ENCODE measurements at regions not wholly inside any gene's neighbourhood (a gene's known extent, or its start where the extent isn't known, plus 50 kb on each side); places are given as distances from the start of the nearest gene placed in this dataset.

DNA sequence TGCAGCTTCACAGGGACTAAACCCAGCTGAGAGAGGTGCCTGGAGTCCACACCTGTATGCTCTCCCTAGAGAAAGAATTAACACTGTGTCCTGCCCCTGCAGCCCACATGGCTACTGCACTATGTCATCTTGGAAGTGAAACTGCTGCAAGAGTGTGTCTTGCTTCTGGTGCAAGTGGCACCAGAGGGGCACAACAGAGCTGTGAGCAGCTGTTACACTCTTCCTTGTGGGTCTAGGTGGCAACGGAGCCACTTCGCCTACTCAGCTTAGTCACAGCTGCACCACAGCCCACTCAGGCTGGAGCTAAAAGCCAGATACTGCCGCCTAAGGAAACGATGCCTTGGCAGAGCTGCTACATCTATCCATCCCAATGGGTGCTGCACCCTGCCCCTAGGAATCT lies 391.4 kb downstream of the COL12A1 start:
- TF ChIP-seq, protein P1, sequence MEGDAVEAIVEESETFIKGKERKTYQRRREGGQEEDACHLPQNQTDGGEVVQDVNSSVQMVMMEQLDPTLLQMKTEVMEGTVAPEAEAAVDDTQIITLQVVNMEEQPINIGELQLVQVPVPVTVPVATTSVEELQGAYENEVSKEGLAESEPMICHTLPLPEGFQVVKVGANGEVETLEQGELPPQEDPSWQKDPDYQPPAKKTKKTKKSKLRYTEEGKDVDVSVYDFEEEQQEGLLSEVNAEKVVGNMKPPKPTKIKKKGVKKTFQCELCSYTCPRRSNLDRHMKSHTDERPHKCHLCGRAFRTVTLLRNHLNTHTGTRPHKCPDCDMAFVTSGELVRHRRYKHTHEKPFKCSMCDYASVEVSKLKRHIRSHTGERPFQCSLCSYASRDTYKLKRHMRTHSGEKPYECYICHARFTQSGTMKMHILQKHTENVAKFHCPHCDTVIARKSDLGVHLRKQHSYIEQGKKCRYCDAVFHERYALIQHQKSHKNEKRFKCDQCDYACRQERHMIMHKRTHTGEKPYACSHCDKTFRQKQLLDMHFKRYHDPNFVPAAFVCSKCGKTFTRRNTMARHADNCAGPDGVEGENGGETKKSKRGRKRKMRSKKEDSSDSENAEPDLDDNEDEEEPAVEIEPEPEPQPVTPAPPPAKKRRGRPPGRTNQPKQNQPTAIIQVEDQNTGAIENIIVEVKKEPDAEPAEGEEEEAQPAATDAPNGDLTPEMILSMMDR (conservative IDR thresholded peaks at IDR 0.05): no peak
- no peak for TF ChIP-seq ZFX (IDR thresholded peaks at IDR 0.05)
- no peak overlapping the region for H3K27ac ChIP-seq

DNA sequence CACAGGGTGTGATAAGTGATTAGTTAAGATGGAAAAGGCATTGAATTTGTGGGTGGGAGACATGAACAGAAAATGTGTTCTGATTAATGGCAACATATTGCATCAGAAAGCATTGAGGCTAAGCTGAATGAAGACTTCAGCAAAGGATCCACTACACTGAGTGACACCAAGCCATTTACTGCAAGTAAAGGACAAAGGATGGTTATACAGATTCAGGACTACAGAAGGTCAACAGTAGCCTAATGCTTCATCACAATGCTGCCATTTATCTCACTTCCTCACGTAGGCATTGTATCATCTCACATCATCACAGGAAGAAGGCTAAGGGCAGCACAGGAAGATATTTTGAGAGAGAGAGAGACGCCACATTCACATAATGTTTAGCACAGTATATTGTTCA lies 398.2 kb downstream of the COL12A1 start:
- H3K27ac ChIP-seq: no peak overlapping the region
- TF ChIP-seq, protein P1 (conservative IDR thresholded peaks at IDR 0.05): no peak
- TF ChIP-seq ZFX (IDR thresholded peaks at IDR 0.05): no peak

DNA sequence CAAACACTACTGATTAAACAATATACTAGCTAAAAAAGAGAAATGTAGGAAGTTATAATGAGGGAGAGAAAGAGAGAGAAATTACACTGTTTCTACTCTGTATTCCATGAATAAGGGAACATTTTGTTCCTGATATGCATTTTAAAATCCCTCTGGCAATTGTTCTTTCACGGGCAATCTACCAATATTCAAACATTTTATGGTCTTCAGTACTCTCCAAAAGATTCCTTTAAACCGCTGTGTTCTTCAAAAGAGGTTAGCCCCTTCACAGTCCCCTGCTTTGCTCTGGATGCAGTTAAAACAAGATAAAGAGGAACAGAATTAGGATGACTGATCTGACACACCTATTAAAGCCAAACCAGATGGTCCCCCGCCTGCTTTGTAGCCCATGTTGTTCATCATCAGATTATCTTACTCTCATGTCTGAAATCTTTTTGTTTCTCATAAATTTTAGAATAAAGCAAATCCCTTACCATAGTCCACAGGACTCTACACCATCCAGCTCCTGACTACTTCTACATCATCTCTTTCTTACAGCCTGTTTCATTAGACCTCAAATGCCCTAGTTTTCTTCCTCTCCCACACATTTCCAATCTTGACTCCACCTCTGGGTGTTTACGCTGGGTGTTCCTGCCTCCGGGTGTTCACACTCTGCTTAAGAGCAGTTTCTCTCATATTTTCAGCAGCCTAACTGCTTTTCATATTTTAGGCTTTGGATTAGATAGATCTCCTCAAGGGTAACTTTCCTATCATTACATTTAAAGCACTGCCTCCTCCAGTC lies 399.7 kb downstream of the COL12A1 start:
- H3K27ac ChIP-seq: no peak overlapping the region
- TF ChIP-seq, protein P1 (conservative IDR thresholded peaks at IDR 0.05): no peak
- TF ChIP-seq ZFX (IDR thresholded peaks at IDR 0.05): no peak

DNA sequence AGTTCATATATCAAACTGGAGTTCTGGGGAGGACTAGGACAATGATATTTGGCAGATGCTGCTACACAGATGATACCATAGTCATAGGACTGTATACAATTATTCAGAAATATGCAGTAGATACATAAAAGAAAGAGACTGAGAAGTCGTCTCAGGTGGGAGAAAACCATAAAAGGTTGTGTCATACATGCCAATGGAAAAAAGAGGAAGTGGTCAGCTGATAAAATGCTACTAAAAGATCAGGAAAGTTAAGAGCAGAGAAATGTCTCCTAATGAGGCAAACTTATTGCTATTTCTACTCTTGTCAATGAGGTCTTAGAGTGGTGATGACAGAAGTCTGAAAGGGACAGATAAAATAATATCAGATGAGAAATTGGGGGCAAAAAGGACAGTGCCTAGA lies 407.6 kb downstream of the COL12A1 start:
- TF ChIP-seq, protein P1 (conservative IDR thresholded peaks at IDR 0.05): no peak
- TF ChIP-seq ZFX (IDR thresholded peaks at IDR 0.05): no peak
- no peak overlapping the region for H3K27ac ChIP-seq

DNA sequence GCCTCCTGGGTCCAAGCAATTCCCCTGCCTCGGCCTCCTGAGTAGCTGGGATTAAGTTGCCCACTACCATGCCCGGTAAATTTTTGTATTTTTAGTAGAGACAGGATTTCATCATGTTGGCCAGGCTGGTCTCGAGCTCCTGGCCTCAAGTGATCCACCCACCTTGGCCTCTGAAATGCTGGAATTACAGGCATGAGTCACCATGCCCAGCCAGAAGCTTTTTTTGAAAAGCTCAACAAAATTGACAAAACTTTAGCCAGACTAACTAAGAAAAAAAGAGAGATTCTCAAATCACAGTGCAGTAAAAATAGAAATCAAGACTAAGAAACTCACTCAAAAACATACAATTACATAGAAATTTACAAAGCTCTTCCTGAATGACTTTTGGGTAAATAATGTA lies 420.6 kb downstream of the COL12A1 start:
- H3K27ac ChIP-seq: no peak overlapping the region
- TF ChIP-seq ZFX (IDR thresholded peaks at IDR 0.05): no peak
- TF ChIP-seq, protein P1 (conservative IDR thresholded peaks at IDR 0.05): no peak

DNA sequence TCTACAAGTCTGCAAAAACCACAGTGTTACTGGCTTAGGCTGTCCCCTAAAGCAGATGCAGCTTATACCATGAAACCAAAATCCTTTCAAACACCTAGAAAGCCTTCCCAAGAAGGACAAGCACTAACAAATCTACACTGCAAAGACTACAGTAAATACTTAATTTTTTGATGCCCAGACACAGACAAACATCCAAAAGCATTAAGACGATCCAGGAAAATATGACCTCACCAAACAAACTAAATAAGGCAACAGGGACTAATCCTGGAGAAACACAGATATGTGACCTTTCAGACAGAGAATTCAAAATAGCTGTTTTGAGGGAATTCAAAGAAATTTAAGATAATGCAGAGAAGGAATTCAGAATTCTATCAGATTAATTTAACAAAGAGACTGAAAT lies 423.5 kb downstream of the COL12A1 start:
- TF ChIP-seq, protein P1 (conservative IDR thresholded peaks at IDR 0.05): no peak
- no peak for TF ChIP-seq ZFX (IDR thresholded peaks at IDR 0.05)

DNA sequence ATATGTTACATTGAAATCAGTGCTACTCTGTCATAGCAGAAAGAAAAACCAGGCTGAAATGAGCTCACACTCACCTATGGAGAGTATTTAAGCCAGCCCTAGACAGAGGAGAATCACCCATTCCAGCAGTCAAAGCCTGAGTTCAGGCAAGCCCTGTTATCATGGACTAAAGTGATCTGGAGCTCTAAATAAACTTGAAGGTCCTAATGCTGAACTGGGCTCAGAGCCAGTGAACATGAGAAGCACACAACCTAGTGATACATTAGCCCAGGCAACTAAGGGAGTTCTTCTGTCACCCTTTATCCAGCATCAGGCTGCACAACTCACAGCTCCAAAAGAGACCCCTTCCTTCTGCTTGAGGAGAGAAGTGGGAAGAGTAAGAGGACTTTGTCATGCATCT lies 425.0 kb downstream of the COL12A1 start:
- no peak overlapping the region for H3K27ac ChIP-seq
- no peak for TF ChIP-seq ZFX (IDR thresholded peaks at IDR 0.05)
- TF ChIP-seq, protein P1 (conservative IDR thresholded peaks at IDR 0.05): no peak

More for the DNA sequence above, 423.5 kb downstream of the COL12A1 start:
- no peak overlapping the region for H3K27ac ChIP-seq
